ENCODE measurements at regions not wholly inside any gene's neighbourhood (a gene's known extent, or its start where the extent isn't known, plus 50 kb on each side); places are given as distances from the start of the nearest gene placed in this dataset.

GRCh38 chrX:40806513-40807220 lies 71.3 kb upstream of the MED14 start:
- H3K9ac ChIP-seq (ENCODE audit: low read depth, low read length): no peak overlapping the region
- H3K36me3 ChIP-seq (ENCODE audit: insufficient read depth, low read length): no peaks in the 10 kb centered on the region
- H3K27me3 ChIP-seq (ENCODE audit: insufficient read depth, low read length, poor library complexity): no peaks in the 10 kb centered on the region
- H3K4me1 ChIP-seq (ENCODE audit: insufficient read depth, low read length): no peaks in the 10 kb centered on the region
- DNase-seq (no peak), ATAC-seq (ENCODE audit: insufficient read depth, low read depth) (no peak)
- TF ChIP-seq CTCF (IDR thresholded peaks at IDR 0.05; ENCODE audit: borderline replicate concordance, extremely low read depth, low read length, poor library complexity, severe bottlenecking) (no peak), EZH2 (IDR thresholded peaks at IDR 0.05; ENCODE audit: borderline replicate concordance, low read depth, low read length, severe bottlenecking) (no peak)
- no peaks in the 10 kb centered on the region for H3K9me3 ChIP-seq (ENCODE audit: insufficient read depth, low read length, severe bottlenecking)
- H3K4me3 ChIP-seq (ENCODE audit: low read depth in 1 of 2, low read length in 2 of 2): no peak overlapping the region
- H3K4me2 ChIP-seq (ENCODE audit: insufficient read depth, low read length): no peak overlapping the region
- no peaks in the 10 kb centered on the region for H4K20me1 ChIP-seq (ENCODE audit: insufficient read depth, low read length)
- no peak overlapping the region for H3K27ac ChIP-seq (ENCODE audit: low read length)
- H2AFZ ChIP-seq (ENCODE audit: low read depth, low read length): no peak overlapping the region
- H3K79me2 ChIP-seq (ENCODE audit: insufficient read depth, low read length): no peaks in the 10 kb centered on the region

GRCh38 chrX:40807384-40807783 lies 72.0 kb upstream of the MED14 start:
- Histone ChIP-seq H3K27me3 (ENCODE audit: insufficient read depth, low read length, poor library complexity) (no peaks in the 10 kb centered on the region), H3K27ac (ENCODE audit: low read length) (no peak overlapping the region), H3K4me1 (ENCODE audit: insufficient read depth, low read length) (no peaks in the 10 kb centered on the region), H3K79me2 (ENCODE audit: insufficient read depth, low read length) (no peaks in the 10 kb centered on the region), H2AFZ (ENCODE audit: low read depth, low read length) (no peak overlapping the region), H4K20me1 (ENCODE audit: insufficient read depth, low read length) (no peaks in the 10 kb centered on the region), H3K9ac (ENCODE audit: low read depth, low read length) (no peak overlapping the region), H3K36me3 (ENCODE audit: insufficient read depth, low read length) (no peaks in the 10 kb centered on the region), H3K4me2 (ENCODE audit: insufficient read depth, low read length) (no peak overlapping the region), H3K4me3 (ENCODE audit: low read depth in 1 of 2, low read length in 2 of 2) (no peak overlapping the region), H3K9me3 (ENCODE audit: insufficient read depth, low read length, severe bottlenecking) (no peaks in the 10 kb centered on the region)
- DNase-seq: no peak
- no peak for ATAC-seq (ENCODE audit: insufficient read depth, low read depth)
- no peak for TF ChIP-seq EZH2 (IDR thresholded peaks at IDR 0.05; ENCODE audit: borderline replicate concordance, low read depth, low read length, severe bottlenecking)
- no peak for TF ChIP-seq CTCF (IDR thresholded peaks at IDR 0.05; ENCODE audit: borderline replicate concordance, extremely low read depth, low read length, poor library complexity, severe bottlenecking)

- H3K4me1 ChIP-seq (ENCODE audit: insufficient read depth, low read length): no peaks in the 10 kb centered on the region
- no peaks in the 10 kb centered on the region for H3K36me3 ChIP-seq (ENCODE audit: insufficient read depth, low read length)
- no peaks in the 10 kb centered on the region for H3K79me2 ChIP-seq (ENCODE audit: insufficient read depth, low read length)
- DNase-seq: no peak
- H3K27me3 ChIP-seq (ENCODE audit: insufficient read depth, low read length, poor library complexity): no peaks in the 10 kb centered on the region
- no peak overlapping the region for H3K9ac ChIP-seq (ENCODE audit: low read depth, low read length)
- no peak for ATAC-seq (ENCODE audit: insufficient read depth, low read depth)
- no peak overlapping the region for H2AFZ ChIP-seq (ENCODE audit: low read depth, low read length)
- H3K4me3 ChIP-seq (ENCODE audit: low read depth in 1 of 2, low read length in 2 of 2): no peak overlapping the region
- H3K9me3 ChIP-seq (ENCODE audit: insufficient read depth, low read length, severe bottlenecking): no peaks in the 10 kb centered on the region
- H3K4me2 ChIP-seq (ENCODE audit: insufficient read depth, low read length): no peak overlapping the region
- TF ChIP-seq CTCF (IDR thresholded peaks at IDR 0.05; ENCODE audit: borderline replicate concordance, extremely low read depth, low read length, poor library complexity, severe bottlenecking) (no peak), EZH2 (IDR thresholded peaks at IDR 0.05; ENCODE audit: borderline replicate concordance, low read depth, low read length, severe bottlenecking) (no peak)
- no peaks in the 10 kb centered on the region for H4K20me1 ChIP-seq (ENCODE audit: insufficient read depth, low read length)
- no peak overlapping the region for H3K27ac ChIP-seq (ENCODE audit: low read length)
Observed at GRCh38 chrX:40808203-40808602, 72.9 kb upstream of the MED14 start.
